ENCODE measurements at regions not wholly inside any gene's neighbourhood (a gene's known extent, or its start where the extent isn't known, plus 50 kb on each side); places are given as distances from the start of the nearest gene placed in this dataset.

GRCh38 chr22:48513446-48513845 lies 1314.2 kb downstream of the BRD1 start:
- Histone ChIP-seq H3K36me3 (no peaks in the 10 kb centered on the region), H3K27me3 (replicated peaks in 1 of 7) (no peaks in the 10 kb centered on the region), H3K27ac (no peak overlapping the region), H3K4me1 (no peaks in the 10 kb centered on the region), H3K4me3 (no peak overlapping the region), H3K9me3 (no peaks in the 10 kb centered on the region)
- intact Hi-C loops (cut with DNase I; ENCODE audit: low total_unique reads) = no loop called here
- TF ChIP-seq POLR2A (IDR thresholded peaks at IDR 0.05) (no peak), POLR2AphosphoS5 (IDR thresholded peaks at IDR 0.05) (no peak), CTCF (IDR thresholded peaks at IDR 0.05 in 8 of 11, conservative IDR thresholded peaks at IDR 0.05 in 3 of 11) (no peak)
- DNase-seq = no peak
- WGBS, 5 donors = 87 to 94% (median 89%) methylated on average over 5 to 10 of the region's 10 CpGs

- no peaks in the 10 kb centered on the region for H3K9me3 ChIP-seq
- no peak for DNase-seq
- H3K36me3 ChIP-seq = no peaks in the 10 kb centered on the region
- peaks cover 0 to 16% (median 0%) of the 10 kb centered on the region in 7 donors for H3K27me3 ChIP-seq (replicated peaks in 1 of 7)
- no peak overlapping the region for H3K4me3 ChIP-seq
- 82 to 93% (median 91%) methylated on average over 12 to 23 of the region's 23 CpGs for WGBS, 5 donors
- no peaks in the 10 kb centered on the region for H3K4me1 ChIP-seq
- intact Hi-C loops (cut with DNase I; ENCODE audit: low total_unique reads) = no loop called here
- TF ChIP-seq POLR2AphosphoS5 (IDR thresholded peaks at IDR 0.05) (no peak), CTCF (IDR thresholded peaks at IDR 0.05 in 8 of 11, conservative IDR thresholded peaks at IDR 0.05 in 3 of 11) (no peak), POLR2A (IDR thresholded peaks at IDR 0.05) (no peak)
- no peak overlapping the region for H3K27ac ChIP-seq
Measured at GRCh38 chr22:48511781-48512327, 1315.8 kb downstream of the BRD1 start.

- Histone ChIP-seq H3K27me3 (replicated peaks in 1 of 7) (peaks cover 0 to 22% (median 0%) of the 10 kb centered on the region in 7 donors), H3K27ac (no peak overlapping the region), H3K4me1 (no peaks in the 10 kb centered on the region), H3K9me3 (no peaks in the 10 kb centered on the region), H3K4me3 (no peak overlapping the region), H3K36me3 (no peaks in the 10 kb centered on the region)
- DNase-seq = no peak
- WGBS, 5 donors = 62 to 88% (median 67%) methylated on average over 7 of the region's 7 CpGs
- intact Hi-C loops (cut with DNase I; ENCODE audit: low total_unique reads) = no loop called here
- no peak for TF ChIP-seq CTCF (IDR thresholded peaks at IDR 0.05 in 8 of 11, conservative IDR thresholded peaks at IDR 0.05 in 3 of 11)
- TF ChIP-seq POLR2AphosphoS5 (IDR thresholded peaks at IDR 0.05) = no peak
Measured at GRCh38 chr22:48511211-48511610, 1316.5 kb downstream of the BRD1 start.

- no peaks in the 10 kb centered on the region for H3K4me1 ChIP-seq
- 47 to 74% (median 71%) methylated on average over 2 of the region's 2 CpGs for WGBS, 5 donors
- TF ChIP-seq CTCF (IDR thresholded peaks at IDR 0.05 in 8 of 11, conservative IDR thresholded peaks at IDR 0.05 in 3 of 11) (no peak), POLR2AphosphoS5 (IDR thresholded peaks at IDR 0.05) (no peak), POLR2A (IDR thresholded peaks at IDR 0.05) (no peak)
- no peak for DNase-seq
- peaks cover 0 to 28% (median 0%) of the 10 kb centered on the region in 7 donors for H3K27me3 ChIP-seq (replicated peaks in 1 of 7)
- no peak overlapping the region for H3K4me3 ChIP-seq
- H3K27ac ChIP-seq = no peak overlapping the region
- no peaks in the 10 kb centered on the region for H3K36me3 ChIP-seq
- intact Hi-C loops (cut with DNase I; ENCODE audit: low total_unique reads) = no loop called here
- H3K9me3 ChIP-seq = no peaks in the 10 kb centered on the region
Measured at GRCh38 chr22:48510599-48510998, 1317.1 kb downstream of the BRD1 start.

Data from spleen (tissue), 11 donors.